Activated CD8-positive, alpha-beta memory T cell treated with anti-CD3 and anti-CD28 coated beads for 4 hours (primary cell): ENCODE measurements at regions not wholly inside any gene's neighbourhood (a gene's known extent, or its start where the extent isn't known, plus 50 kb on each side); places are given as distances from the start of the nearest gene placed in this dataset.

Experiments used
- DNase-seq, 2 donors: peaks; one replicate each; pipeline ENCODE4 v3.0.0-alpha.2; 2020; ENCODE audit warnings: low read depth in 2 of 2

DNA sequence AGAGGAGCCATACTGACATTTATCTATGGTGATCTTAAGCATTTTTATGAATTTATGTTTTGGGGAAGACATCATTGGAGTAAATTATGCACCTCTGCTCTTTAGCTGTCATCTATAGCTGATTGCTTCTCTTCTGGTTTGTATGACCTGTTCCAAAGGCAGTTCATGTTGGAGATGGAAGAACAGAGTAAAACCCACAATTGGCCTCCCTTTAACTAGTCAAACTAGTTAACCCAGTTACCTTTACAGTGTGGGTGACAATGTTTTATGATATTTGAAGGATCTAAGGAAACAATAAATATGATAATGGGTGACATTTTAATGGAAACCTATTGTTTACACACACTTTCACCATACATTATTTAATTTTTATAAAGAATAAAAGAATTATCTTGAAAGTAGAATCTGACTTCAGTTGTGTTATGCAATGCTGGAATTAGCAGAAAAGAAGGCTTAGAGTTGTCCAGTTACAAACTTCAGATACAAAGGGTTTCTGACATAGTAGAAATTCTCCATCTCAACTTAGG is 263.5 kb downstream of the NFKBIZ start:
- DNase-seq = no peak

- no peak for DNase-seq
Measured at GRCh38 chr3:102113421-102114041, 264.2 kb downstream of the NFKBIZ start.

DNA sequence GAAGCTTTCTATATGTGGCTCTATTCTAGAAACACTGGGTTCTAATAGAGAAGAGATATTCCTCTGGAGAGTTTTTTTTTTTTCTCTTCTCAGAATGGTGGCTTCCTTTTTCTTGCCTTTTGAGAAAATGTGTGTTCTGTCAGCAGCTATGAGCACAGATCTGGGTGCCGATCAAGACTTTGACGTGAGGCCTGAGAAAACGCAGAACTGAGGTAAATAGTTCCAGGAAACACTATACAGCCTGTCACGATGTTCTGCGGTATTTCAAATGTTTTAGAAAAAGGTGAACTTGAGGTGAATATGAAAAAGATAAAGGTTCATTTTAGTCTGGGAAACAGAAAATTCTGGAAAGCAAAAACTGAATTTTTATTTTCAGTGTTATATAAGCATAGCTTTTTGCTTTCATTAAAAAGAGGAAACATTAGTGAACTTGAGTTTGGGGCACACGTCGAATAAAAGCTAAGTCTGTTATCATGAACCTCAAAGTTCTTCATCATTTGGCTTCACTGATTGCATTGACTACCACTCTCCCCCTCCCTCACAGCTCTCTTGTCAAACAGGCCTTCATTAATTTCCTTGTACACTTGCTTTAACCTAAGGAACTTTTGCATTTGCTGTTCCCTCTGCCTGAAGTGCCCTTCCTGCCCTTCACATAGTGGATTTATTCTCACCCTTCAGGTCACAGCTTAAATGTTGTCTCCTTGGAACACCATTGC is 265.1 kb downstream of the NFKBIZ start:
- DNase-seq = peak in 1 of 2 donors; percentile 15

DNA sequence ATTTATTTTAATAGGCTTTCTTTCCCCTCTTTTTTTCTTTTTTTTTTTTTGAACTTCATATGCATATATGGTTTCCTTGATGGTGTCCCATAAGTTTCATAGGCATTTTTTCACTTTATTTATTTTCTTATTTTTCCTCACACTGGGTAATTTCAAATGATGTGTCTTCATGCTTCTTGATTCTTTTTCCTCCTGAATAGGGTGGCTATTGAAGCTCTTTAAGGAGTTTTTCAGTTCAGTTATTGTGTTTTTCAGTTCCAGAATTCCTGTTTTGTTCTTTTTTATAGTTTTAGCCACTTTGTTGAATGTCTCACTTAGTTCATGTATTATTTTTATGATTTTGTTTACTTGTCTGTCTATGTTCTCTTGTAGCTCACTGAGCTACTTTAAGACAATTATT is 273.2 kb downstream of the NFKBIZ start:
- DNase-seq = no peak

DNA sequence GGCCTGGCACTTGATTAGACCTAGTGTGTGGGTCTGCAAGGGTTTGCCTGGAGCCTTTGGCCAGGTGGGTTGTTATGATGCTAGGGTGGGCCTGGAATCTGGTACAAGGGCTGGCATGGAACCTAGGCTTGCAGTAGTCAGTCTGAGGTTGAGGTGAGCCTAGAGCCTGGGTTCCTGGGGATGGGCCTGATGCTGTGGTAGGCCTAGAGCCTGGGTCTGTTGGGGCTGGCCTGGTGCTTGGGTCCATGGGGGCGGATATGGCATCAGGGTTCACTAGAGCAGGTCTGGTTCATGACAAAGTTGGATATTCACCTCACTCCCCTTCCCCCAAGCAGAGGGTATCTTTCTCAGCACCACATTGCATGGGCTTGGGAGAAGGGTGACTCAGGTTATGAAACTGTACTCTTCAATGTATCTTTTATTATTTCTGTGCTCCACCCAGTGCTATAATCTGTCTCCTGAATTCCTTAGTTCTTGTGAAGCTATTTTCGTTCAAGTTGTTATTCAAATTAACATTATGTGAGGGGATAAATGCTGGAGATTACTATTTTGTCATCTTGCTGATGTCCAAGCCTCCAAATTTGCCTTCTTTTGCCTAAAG is 274.4 kb downstream of the NFKBIZ start:
- DNase-seq = no peak

DNA sequence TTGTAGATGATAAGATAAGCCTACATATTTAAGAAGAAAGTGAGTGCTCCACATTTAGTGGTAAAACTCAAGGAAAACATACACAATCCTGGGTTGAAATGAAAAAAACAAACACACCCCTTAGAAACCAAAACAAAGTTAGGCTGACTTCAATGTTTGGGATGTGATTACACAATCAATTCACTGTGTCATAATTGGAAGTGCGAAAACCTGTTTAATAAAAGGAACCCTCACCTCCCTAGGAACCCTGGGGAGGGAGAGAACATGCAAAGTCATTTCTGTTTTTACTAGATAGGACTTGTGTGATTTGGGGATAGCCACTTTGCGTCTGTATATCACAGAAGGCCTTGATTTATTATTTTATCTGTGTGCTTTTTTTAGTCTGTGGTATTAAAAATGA is 275.0 kb downstream of the NFKBIZ start:
- DNase-seq = no peak

GRCh38 chr3:102124704-102125103 is 275.4 kb downstream of the NFKBIZ start:
- no peak for DNase-seq

DNA sequence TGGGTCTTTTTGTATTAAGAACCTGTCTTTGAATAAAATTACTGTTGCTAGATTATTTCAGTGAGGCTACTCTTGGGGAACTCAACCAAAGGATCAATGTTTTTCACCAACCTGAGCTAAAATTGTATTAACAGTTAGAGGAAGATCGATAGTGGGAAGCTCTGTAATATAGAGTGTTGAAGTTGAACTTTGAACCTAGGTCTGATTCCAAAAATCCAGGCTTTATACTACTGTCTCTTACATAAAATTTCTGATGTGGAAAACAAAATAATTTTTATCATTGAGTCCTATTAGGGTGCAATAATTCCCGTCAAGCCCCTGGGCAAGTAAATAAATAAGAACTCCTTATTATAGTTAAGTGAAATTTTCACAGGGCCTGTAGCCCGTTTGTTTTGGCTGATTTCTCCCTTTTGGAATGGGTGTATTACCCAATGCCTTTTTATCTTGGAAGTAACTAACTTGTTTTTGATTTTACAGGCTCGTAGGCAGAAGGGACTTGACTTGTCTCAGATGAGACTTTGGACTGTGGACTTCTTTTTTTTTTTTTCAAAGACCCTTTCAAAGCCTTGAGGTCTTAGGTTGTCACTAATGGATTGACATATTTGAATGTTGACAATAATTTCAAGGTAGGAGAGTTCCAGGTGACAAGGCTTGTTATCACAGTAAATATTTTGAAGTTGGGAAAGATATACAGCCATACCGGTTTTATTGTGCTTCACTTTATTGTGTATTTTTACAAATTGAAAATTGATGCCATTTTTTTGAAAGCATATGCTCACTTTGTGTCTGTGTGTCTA is 276.1 kb downstream of the NFKBIZ start:
- DNase-seq = no peak

DNA sequence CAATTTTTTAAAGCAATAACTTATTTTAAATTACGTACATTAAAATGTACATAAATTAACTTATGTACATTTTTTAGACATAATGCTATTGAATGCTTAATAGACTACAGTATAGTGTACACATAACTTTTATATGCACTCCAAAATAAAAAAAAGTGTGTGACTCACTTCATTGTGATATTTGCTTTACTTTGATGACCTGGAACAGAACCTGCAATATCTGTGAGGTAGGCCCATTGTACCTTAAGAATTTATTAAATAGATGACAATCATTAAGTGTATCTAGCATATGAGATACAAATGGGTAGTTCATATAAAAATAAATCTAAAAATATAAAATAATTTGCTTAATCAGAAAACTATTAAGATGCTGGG is 276.7 kb downstream of the NFKBIZ start:
- no peak for DNase-seq

GRCh38 chr3:102129760-102130608 is 280.7 kb downstream of the NFKBIZ start:
- DNase-seq = no peak

GRCh38 chr3:102132370-102132769 is 283.1 kb downstream of the NFKBIZ start:
- no peak for DNase-seq

GRCh38 chr3:102133376-102133775 is 284.1 kb downstream of the NFKBIZ start:
- no peak for DNase-seq

- DNase-seq = no peak
Measured at GRCh38 chr3:102135316-102135715, 286.0 kb downstream of the NFKBIZ start.

DNA sequence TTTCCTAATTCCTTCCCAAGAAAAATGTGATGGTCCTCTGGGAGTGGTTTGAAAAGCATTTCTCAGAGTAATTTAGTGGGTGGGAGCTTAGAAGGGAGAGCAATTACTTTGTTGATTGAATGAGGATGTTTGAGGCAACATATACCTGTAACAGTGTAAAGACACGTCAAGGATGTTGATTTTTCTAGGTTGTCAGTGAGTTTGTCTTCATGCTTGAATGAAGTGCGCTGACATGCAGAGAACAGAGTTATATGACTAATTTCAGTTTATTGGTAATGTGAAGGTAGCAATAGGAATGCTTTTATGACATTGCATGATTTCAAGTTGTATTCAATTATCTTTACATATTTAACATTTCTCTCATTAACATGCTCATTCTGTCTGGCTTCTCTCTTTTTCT is 286.9 kb downstream of the NFKBIZ start:
- no peak for DNase-seq

DNA sequence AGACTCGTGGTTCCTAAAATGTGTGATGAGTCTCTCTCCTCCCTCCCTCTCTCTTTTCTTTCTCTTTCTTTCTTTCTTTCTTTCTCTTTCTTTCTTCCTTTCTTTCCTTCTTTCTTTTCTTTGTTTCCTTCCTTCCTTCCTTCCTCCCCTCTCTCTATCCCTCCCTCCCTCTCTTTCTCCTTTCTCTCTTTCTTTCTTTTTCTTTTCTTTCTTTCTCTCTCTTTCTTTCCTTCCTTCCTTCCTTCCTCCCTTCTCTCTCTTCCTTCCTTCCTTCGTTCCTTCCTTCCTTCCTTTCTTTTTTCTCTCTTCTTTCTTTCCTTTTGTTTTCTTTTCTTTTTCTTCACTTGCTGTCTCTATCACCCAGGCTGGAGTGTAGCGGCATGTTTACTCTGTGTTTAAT is 290.8 kb downstream of the NFKBIZ start:
- DNase-seq = no peak

- DNase-seq = no peak
Measured at GRCh38 chr3:102141096-102141927, 292.0 kb downstream of the NFKBIZ start.

- no peak for DNase-seq
Measured at GRCh38 chr3:102141928-102142239, 292.6 kb downstream of the NFKBIZ start.

DNA sequence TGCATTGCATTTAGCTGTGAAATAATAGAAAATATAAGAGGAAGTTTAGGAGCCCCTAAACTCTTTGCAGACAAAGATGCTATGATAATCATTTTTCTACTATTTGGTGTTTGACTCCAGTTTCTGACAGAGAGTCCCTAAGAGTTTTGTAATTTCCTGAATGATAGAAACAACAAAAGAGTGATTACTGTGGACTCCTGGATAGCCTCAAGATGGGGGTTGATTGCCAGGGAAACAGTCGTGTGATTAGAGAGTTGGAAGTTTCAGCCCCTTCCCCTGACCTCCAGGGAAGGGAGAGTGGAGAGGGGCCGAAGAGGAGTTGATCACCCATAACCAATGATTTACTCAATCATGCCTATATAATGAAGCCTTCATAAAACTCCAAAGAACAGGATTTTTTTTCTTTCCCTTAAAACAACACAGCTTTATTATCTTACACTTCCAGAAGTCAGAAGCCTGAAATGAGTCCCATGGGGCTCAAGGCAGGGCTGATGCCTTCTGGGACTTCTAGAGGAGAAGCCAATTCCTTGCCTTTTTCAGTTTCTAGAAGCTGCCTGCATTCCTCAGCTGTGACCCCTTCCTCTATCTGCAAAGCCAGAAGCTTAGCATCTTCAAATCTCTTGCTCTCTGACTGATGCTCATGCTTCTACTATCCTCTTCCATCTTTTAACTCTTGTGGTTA is 292.3 kb upstream of the ZPLD1 start:
- DNase-seq = no peak

- DNase-seq = no peak
Measured at GRCh38 chr3:102143536-102143935, 291.3 kb upstream of the ZPLD1 start.

- DNase-seq = no peak
Measured at GRCh38 chr3:102144063-102144462, 290.8 kb upstream of the ZPLD1 start.
